Activated T-cell treated with anti-CD3 and anti-CD28 coated beads, Interleukin-2, amount 50 U/mL, for 72 hours (primary cell): ENCODE measurements at regions not wholly inside any gene's neighbourhood (a gene's known extent, or its start where the extent isn't known, plus 50 kb on each side); places are given as distances from the start of the nearest gene placed in this dataset.
"Not testable (repeated sequence)": the region's sequence is repeated elsewhere in the genome, so short reads cannot be mapped to it uniquely, and the experiment has no call there.

Experiments
- ATAC-seq, 2 donors: fragments of 150-1000 bp; cut with Tn5 transposase; replicated peaks in 1 of 2; 2 replicates each; pipeline ENCODE4 v1.10.0; 2021; ENCODE audit warnings: moderate library complexity in 2 of 2, mild to moderate bottlenecking in 1 of 2
- DNase-seq, 2 donors: peaks; one replicate each; pipeline ENCODE4 v3.0.0; 2021 to 2022; ENCODE audit warnings: mixed read lengths in 1 of 2
- H3K27ac Mint-ChIP-seq: one replicate; pipeline ENCODE4 v1.8.0; 2022; ENCODE audit warnings: mild to moderate bottlenecking, moderate library complexity, mixed read lengths
- H3K27me3 Mint-ChIP-seq: one replicate; pipeline ENCODE4 v1.8.0; 2022; ENCODE audit warnings: low read depth, mixed read lengths
- H3K36me3 Mint-ChIP-seq, 2 donors: one replicate each; pipeline ENCODE4 v1.8.0; 2022; ENCODE audit warnings: mixed read lengths in 2 of 2, mild to moderate bottlenecking in 1 of 2; ENCODE audit not compliant: insufficient read depth in 2 of 2
- H3K4me1 Mint-ChIP-seq: one replicate; pipeline ENCODE4 v1.8.0; 2022; ENCODE audit warnings: low read depth, mixed read lengths
- H3K4me3 Mint-ChIP-seq, 2 donors: one replicate each; pipeline ENCODE4 v1.8.0; 2022; ENCODE audit warnings: mild to moderate bottlenecking in 2 of 2, mixed read lengths in 2 of 2, moderate library complexity in 2 of 2
- H3K9me3 Mint-ChIP-seq, 2 donors: one replicate each; pipeline ENCODE4 v1.8.0; 2022; ENCODE audit warnings: mixed read lengths in 2 of 2

- DNase-seq, H3K36me3 Mint-ChIP-seq, H3K4me3 Mint-ChIP-seq, ATAC-seq, H3K27ac Mint-ChIP-seq, H3K27me3 Mint-ChIP-seq, H3K4me1 Mint-ChIP-seq: not testable (repeated sequence)
- H3K9me3 Mint-ChIP-seq, result peaks cover 8 to 24% of the 10 kb centered on the region in 2 donors
These were observed 900.2 kb upstream of the WWC1 start for GRCh38 chr5:167391286-167391685.

GRCh38 chr5:167392240-167392639 is 899.2 kb upstream of the WWC1 start:
- peaks cover 8 to 17% of the 10 kb centered on the region in 2 donors for H3K9me3 Mint-ChIP-seq
- peaks cover 0 to 2% of the 10 kb centered on the region in 2 donors for H3K36me3 Mint-ChIP-seq
- H3K4me1 Mint-ChIP-seq, result no peaks in the 10 kb centered on the region
- no peak overlapping the region for H3K4me3 Mint-ChIP-seq
- no peak for ATAC-seq
- H3K27me3 Mint-ChIP-seq, result no peaks in the 10 kb centered on the region
- H3K27ac Mint-ChIP-seq, result no peak overlapping the region
- DNase-seq, result no peak

- no peak for DNase-seq
- no peak overlapping the region for H3K27ac Mint-ChIP-seq
- H3K27me3 Mint-ChIP-seq, result no peaks in the 10 kb centered on the region
- ATAC-seq, result no peak
- H3K9me3 Mint-ChIP-seq, result peaks cover 10 to 12% of the 10 kb centered on the region in 2 donors
- H3K4me1 Mint-ChIP-seq, result no peaks in the 10 kb centered on the region
- H3K36me3 Mint-ChIP-seq, result no peaks in the 10 kb centered on the region
- no peak overlapping the region for H3K4me3 Mint-ChIP-seq
These were observed 898.1 kb upstream of the WWC1 start for GRCh38 chr5:167393358-167393757.

- no peak overlapping the region for H3K4me3 Mint-ChIP-seq
- DNase-seq (no peak), ATAC-seq (no peak)
- H3K4me1 Mint-ChIP-seq, result no peaks in the 10 kb centered on the region
- no peaks in the 10 kb centered on the region for H3K27me3 Mint-ChIP-seq
- H3K27ac Mint-ChIP-seq, result no peak overlapping the region
- H3K9me3 Mint-ChIP-seq, result peaks cover 6 to 15% of the 10 kb centered on the region in 2 donors
- H3K36me3 Mint-ChIP-seq, result no peaks in the 10 kb centered on the region
These were observed 888.8 kb upstream of the WWC1 start for GRCh38 chr5:167402671-167403070.

- no peak for DNase-seq
- Mint-ChIP-seq H3K9me3 (peaks cover 2 to 3% of the 10 kb centered on the region in 2 donors), H3K4me1 (no peaks in the 10 kb centered on the region), H3K27me3 (no peaks in the 10 kb centered on the region), H3K4me3 (no peak overlapping the region), H3K27ac (no peak overlapping the region), H3K36me3 (no peaks in the 10 kb centered on the region)
- ATAC-seq, result no peak
These were observed 884.9 kb upstream of the WWC1 start for GRCh38 chr5:167406513-167406912.

- Mint-ChIP-seq H3K4me1 (no peaks in the 10 kb centered on the region), H3K4me3 (no peak overlapping the region), H3K27me3 (no peaks in the 10 kb centered on the region), H3K9me3 (peaks cover 6 to 7% of the 10 kb centered on the region in 2 donors), H3K36me3 (no peaks in the 10 kb centered on the region), H3K27ac (no peak overlapping the region)
- DNase-seq (no peak), ATAC-seq (no peak)
These were observed 878.9 kb upstream of the WWC1 start for GRCh38 chr5:167412556-167412955.

GRCh38 chr5:167413506-167413905 is 877.9 kb upstream of the WWC1 start:
- ATAC-seq (no peak), DNase-seq (no peak)
- no peaks in the 10 kb centered on the region for H3K4me1 Mint-ChIP-seq
- no peaks in the 10 kb centered on the region for H3K27me3 Mint-ChIP-seq
- no peak overlapping the region for H3K27ac Mint-ChIP-seq
- H3K9me3 Mint-ChIP-seq, result peaks cover 6 to 7% of the 10 kb centered on the region in 2 donors
- H3K4me3 Mint-ChIP-seq, result no peak overlapping the region
- no peaks in the 10 kb centered on the region for H3K36me3 Mint-ChIP-seq

GRCh38 chr5:167414611-167415010 is 876.8 kb upstream of the WWC1 start:
- Mint-ChIP-seq H3K4me3 (no peak overlapping the region), H3K27me3 (no peaks in the 10 kb centered on the region), H3K4me1 (no peaks in the 10 kb centered on the region), H3K27ac (no peak overlapping the region), H3K9me3 (peaks cover 6 to 7% of the 10 kb centered on the region in 2 donors), H3K36me3 (no peaks in the 10 kb centered on the region)
- no peak for DNase-seq
- no peak for ATAC-seq

GRCh38 chr5:167415779-167416746 is 875.4 kb upstream of the WWC1 start:
- H3K27ac Mint-ChIP-seq, result no peak overlapping the region
- H3K9me3 Mint-ChIP-seq, result peaks cover 6 to 7% of the 10 kb centered on the region in 2 donors

GRCh38 chr5:167417662-167418061 is 873.8 kb upstream of the WWC1 start:
- H3K4me3 Mint-ChIP-seq, result no peak overlapping the region
- peaks cover 6 to 7% of the 10 kb centered on the region in 2 donors for H3K9me3 Mint-ChIP-seq
- H3K36me3 Mint-ChIP-seq, result no peaks in the 10 kb centered on the region
- no peak for DNase-seq
- H3K27me3 Mint-ChIP-seq, result no peaks in the 10 kb centered on the region
- H3K4me1 Mint-ChIP-seq, result no peaks in the 10 kb centered on the region
- ATAC-seq, result no peak
- no peak overlapping the region for H3K27ac Mint-ChIP-seq

More at GRCh38 chr5:167415779-167416746, 875.4 kb upstream of the WWC1 start:
- H3K4me3 Mint-ChIP-seq, result no peak overlapping the region
- H3K27me3 Mint-ChIP-seq, result no peaks in the 10 kb centered on the region
- DNase-seq, result no peak
- no peak for ATAC-seq
- no peaks in the 10 kb centered on the region for H3K4me1 Mint-ChIP-seq
- no peaks in the 10 kb centered on the region for H3K36me3 Mint-ChIP-seq

GRCh38 chr5:167425161-167425560 is 866.3 kb upstream of the WWC1 start:
- H3K4me1 Mint-ChIP-seq, result no peaks in the 10 kb centered on the region
- ATAC-seq, result no peak

GRCh38 chr5:167426501-167426900 is 864.9 kb upstream of the WWC1 start:
- Mint-ChIP-seq H3K27me3 (no peaks in the 10 kb centered on the region), H3K4me1 (no peaks in the 10 kb centered on the region)
- no peak for ATAC-seq

More at GRCh38 chr5:167425161-167425560, 866.3 kb upstream of the WWC1 start:
- H3K9me3 Mint-ChIP-seq, result no peaks in the 10 kb centered on the region
- no peak overlapping the region for H3K4me3 Mint-ChIP-seq
- no peak for DNase-seq
- no peaks in the 10 kb centered on the region for H3K27me3 Mint-ChIP-seq
- no peak overlapping the region for H3K27ac Mint-ChIP-seq
- H3K36me3 Mint-ChIP-seq, result no peaks in the 10 kb centered on the region

GRCh38 chr5:167427641-167428040 is 863.8 kb upstream of the WWC1 start:
- H3K27me3 Mint-ChIP-seq, result not testable (repeated sequence)

More at GRCh38 chr5:167426501-167426900, 864.9 kb upstream of the WWC1 start:
- DNase-seq, result no peak
- H3K27ac Mint-ChIP-seq, result no peak overlapping the region
- no peaks in the 10 kb centered on the region for H3K36me3 Mint-ChIP-seq
- peaks cover 0 to 1% of the 10 kb centered on the region in 2 donors for H3K9me3 Mint-ChIP-seq
- H3K4me3 Mint-ChIP-seq, result no peak overlapping the region

More at GRCh38 chr5:167427641-167428040, 863.8 kb upstream of the WWC1 start:
- not testable (repeated sequence) for H3K4me3 Mint-ChIP-seq, H3K27ac Mint-ChIP-seq, ATAC-seq, DNase-seq, H3K9me3 Mint-ChIP-seq, H3K36me3 Mint-ChIP-seq, H3K4me1 Mint-ChIP-seq
